GM23248 (cell line): ENCODE measurements at regions not wholly inside any gene's neighbourhood (a gene's known extent, or its start where the extent isn't known, plus 50 kb on each side); places are given as distances from the start of the nearest gene placed in this dataset.

Source experiments
- DNase-seq: peaks from one replicate; pipeline ENCODE4 v3.0.0-alpha.2; 2015
- H2AFZ ChIP-seq: fragments of 200-600 bp; sonication (generic); 2 replicates; pipeline ENCODE4 v1.6.1; 2016; ENCODE audit warnings: antibody characterized with exemption
- H3F3A ChIP-seq: fragments of 200-600 bp; sonication (generic); 2 replicates; pipeline ENCODE4 v1.6.1; 2016; ENCODE audit warnings: mild to moderate bottlenecking, antibody characterized with exemption, mixed run types; ENCODE audit not compliant: insufficient read depth
- H3K27ac ChIP-seq: fragments of 200-600 bp; sonication (generic); 2 replicates; pipeline ENCODE4 v1.5.1; 2016; ENCODE audit warnings: mild to moderate bottlenecking
- H3K27me3 ChIP-seq: fragments of 200-600 bp; sonication (generic); replicated peaks from 2 replicates; pipeline ENCODE4 v1.6.1; 2016; ENCODE audit warnings: mild to moderate bottlenecking; ENCODE audit not compliant: insufficient read depth
- H3K36me3 ChIP-seq: fragments of 200-600 bp; sonication (generic); 2 replicates; pipeline ENCODE4 v1.6.1; 2016; ENCODE audit warnings: low read depth, mild to moderate bottlenecking
- H3K4me1 ChIP-seq: fragments of 200-600 bp; sonication (generic); 2 replicates; pipeline ENCODE4 v1.6.1; 2016; ENCODE audit warnings: mild to moderate bottlenecking; ENCODE audit not compliant: insufficient read depth
- H3K4me2 ChIP-seq: fragments of 200-600 bp; sonication (generic); one replicate; pipeline ENCODE4 v1.6.1; 2016; ENCODE audit warnings: mild to moderate bottlenecking; ENCODE audit not compliant: unreplicated experiment
- H3K4me3 ChIP-seq: fragments of 200-600 bp; sonication (generic); 2 replicates; pipeline ENCODE4 v1.5.1; 2016; ENCODE audit warnings: mild to moderate bottlenecking
- H3K79me2 ChIP-seq: fragments of 200-600 bp; sonication (generic); 2 replicates; pipeline ENCODE4 v1.6.1; 2016; ENCODE audit warnings: mild to moderate bottlenecking; ENCODE audit not compliant: insufficient read depth
- H3K9ac ChIP-seq: fragments of 200-600 bp; sonication (generic); 2 replicates; pipeline ENCODE4 v1.6.1; 2016; ENCODE audit warnings: mild to moderate bottlenecking
- H3K9me2 ChIP-seq: fragments of 200-600 bp; sonication (generic); 2 replicates; pipeline ENCODE4 v1.6.1; 2016; ENCODE audit warnings: mixed run types, mild to moderate bottlenecking, moderate library complexity; ENCODE audit not compliant: insufficient read depth
- H3K9me3 ChIP-seq: fragments of 200-600 bp; sonication (generic); one replicate; pipeline ENCODE4 v1.6.1; 2017; ENCODE audit warnings: low read depth
- H4K20me1 ChIP-seq: fragments of 200-600 bp; sonication (generic); 2 replicates; pipeline ENCODE4 v1.6.0; 2016; ENCODE audit not compliant: insufficient read depth
- EZH2 ChIP-seq: fragments of 200-600 bp; sonication (generic); IDR thresholded peaks from 2 replicates; pipeline ENCODE4 v1.6.1; 2018; ENCODE audit warnings: antibody characterized with exemption, mild to moderate bottlenecking; ENCODE audit not compliant: insufficient read depth, poor library complexity, severe bottlenecking
- EZH2phosphoT487 ChIP-seq: fragments of 200-600 bp; sonication (generic); IDR thresholded peaks from 2 replicates; pipeline ENCODE4 v1.6.1; 2018; ENCODE audit warnings: antibody characterized with exemption, moderate library complexity, mild to moderate bottlenecking, low read depth; ENCODE audit not compliant: insufficient read depth
- WGBS, 2 experiments: methylation state at CpG; one replicate each; pipeline ENCODE4 v1.1.6; 2015 to 2017; ENCODE audit warnings: low lambda C conversion rate in 2 of 2, low coverage in 1 of 2; ENCODE audit errors: missing lambda C conversion rate in 2 of 2; 5-methylcytosine and 5-hydroxymethylcytosine counted together
- in situ Hi-C: fragments of 300-500 bp; cut with MboI; formaldehyde crosslinking; loops from 2 replicates; pipeline ENCODE4 v1.15.0; 2020

GRCh38 chr9:1726993-1727759, 288.0 kb upstream of the SMARCA2 start:
- Histone ChIP-seq H2AFZ (no peak overlapping the region), H3K27me3 (no peaks in the 10 kb centered on the region), H3K27ac (no peak overlapping the region), H3K9ac (no peak overlapping the region), H3K9me3 (no peaks in the 10 kb centered on the region), H3K79me2 (no peaks in the 10 kb centered on the region), H3F3A (no peaks in the 10 kb centered on the region), H3K9me2 (no peaks in the 10 kb centered on the region), H3K4me3 (no peak overlapping the region), H3K36me3 (no peaks in the 10 kb centered on the region), H3K4me1 (no peaks in the 10 kb centered on the region), H3K4me2 (no peak overlapping the region), H4K20me1 (no peaks in the 10 kb centered on the region)
- in situ Hi-C loops: no loop called here
- TF ChIP-seq EZH2phosphoT487: no peak
- no peak for TF ChIP-seq EZH2
- DNase-seq: peak; percentile 20
- 51 to 55% methylated on average over 4 of the region's 4 CpGs for WGBS, 2 experiments

GRCh38 chr9:1729631-1730030, 285.5 kb upstream of the SMARCA2 start:
- Histone ChIP-seq H3K4me1 (no peaks in the 10 kb centered on the region), H3K9ac (no peak overlapping the region), H3K27ac (no peak overlapping the region), H3K9me3 (no peaks in the 10 kb centered on the region), H3K4me2 (no peak overlapping the region), H3K79me2 (no peaks in the 10 kb centered on the region), H3K27me3 (no peaks in the 10 kb centered on the region), H3K9me2 (no peaks in the 10 kb centered on the region), H4K20me1 (no peaks in the 10 kb centered on the region), H3K4me3 (no peak overlapping the region), H2AFZ (no peak overlapping the region), H3F3A (no peaks in the 10 kb centered on the region), H3K36me3 (no peaks in the 10 kb centered on the region)
- in situ Hi-C loops: no loop called here
- TF ChIP-seq EZH2phosphoT487 (no peak), EZH2 (no peak)
- DNase-seq: peak; percentile 4
- 0% methylated on average over 4 of the region's 4 CpGs for WGBS, 2 experiments

GRCh38 chr9:1732670-1733069, 282.5 kb upstream of the SMARCA2 start:
- H4K20me1 ChIP-seq: no peaks in the 10 kb centered on the region
- DNase-seq: no peak
- WGBS, 2 experiments: 13 to 21% methylated on average over 4 of the region's 4 CpGs
- H3K9ac ChIP-seq: no peak overlapping the region
- no peak overlapping the region for H3K4me2 ChIP-seq
- H3K9me2 ChIP-seq: no peaks in the 10 kb centered on the region
- no peak for TF ChIP-seq EZH2
- no peak for TF ChIP-seq EZH2phosphoT487
- H3K36me3 ChIP-seq: no peaks in the 10 kb centered on the region
- H3K27ac ChIP-seq: no peak overlapping the region
- H3F3A ChIP-seq: no peaks in the 10 kb centered on the region
- in situ Hi-C loops: no loop called here
- H3K9me3 ChIP-seq: no peaks in the 10 kb centered on the region
- no peaks in the 10 kb centered on the region for H3K27me3 ChIP-seq
- H3K4me1 ChIP-seq: no peaks in the 10 kb centered on the region
- no peak overlapping the region for H3K4me3 ChIP-seq
- no peaks in the 10 kb centered on the region for H3K79me2 ChIP-seq
- H2AFZ ChIP-seq: no peak overlapping the region

- Histone ChIP-seq H3K79me2 (no peaks in the 10 kb centered on the region), H3K4me3 (no peak overlapping the region), H2AFZ (no peak overlapping the region), H3K9me3 (no peaks in the 10 kb centered on the region), H4K20me1 (no peaks in the 10 kb centered on the region), H3K4me1 (no peaks in the 10 kb centered on the region), H3K27ac (no peak overlapping the region), H3K9me2 (no peaks in the 10 kb centered on the region), H3F3A (no peaks in the 10 kb centered on the region), H3K36me3 (no peaks in the 10 kb centered on the region), H3K9ac (no peak overlapping the region), H3K4me2 (no peak overlapping the region), H3K27me3 (no peaks in the 10 kb centered on the region)
- in situ Hi-C loops: no loop called here
- WGBS, 2 experiments: 13 to 16% methylated on average over 4 of the region's 4 CpGs
- TF ChIP-seq EZH2 (no peak), EZH2phosphoT487 (no peak)
- DNase-seq: no peak
Measured at GRCh38 chr9:1738511-1739100, 276.5 kb upstream of the SMARCA2 start.
